ENCODE measurements at regions not wholly inside any gene's neighbourhood (a gene's known extent, or its start where the extent isn't known, plus 50 kb on each side); places are given as distances from the start of the nearest gene placed in this dataset.

GRCh38 chr6:170228946-170229310 lies 62.0 kb downstream of the DLL1 start:
- Histone ChIP-seq H3K27ac (no peak overlapping the region), H3K4me1 (no peaks in the 10 kb centered on the region), H3K27me3 (no peaks in the 10 kb centered on the region), H3K36me3 (no peaks in the 10 kb centered on the region), H3K9me3 (no peaks in the 10 kb centered on the region), H3K4me3 (no peak overlapping the region), H3K9ac (ENCODE audit: low read depth in 2 of 2, low read length in 2 of 2) (no peak overlapping the region)
- DNase-seq = no peak
- TF ChIP-seq CTCF (IDR thresholded peaks at IDR 0.05) = no peak
- intact Hi-C loops (cut with DNase I) = no loop called here

- no peak overlapping the region for H3K4me3 ChIP-seq
- H3K9ac ChIP-seq (ENCODE audit: low read depth in 2 of 2, low read length in 2 of 2) = no peak overlapping the region
- H3K9me3 ChIP-seq = no peaks in the 10 kb centered on the region
- no peak for DNase-seq
- H3K27me3 ChIP-seq = no peaks in the 10 kb centered on the region
- H3K4me1 ChIP-seq = no peaks in the 10 kb centered on the region
- H3K36me3 ChIP-seq = no peaks in the 10 kb centered on the region
- H3K27ac ChIP-seq = no peak overlapping the region
- intact Hi-C loops (cut with DNase I) = no loop called here
- no peak for TF ChIP-seq CTCF (IDR thresholded peaks at IDR 0.05)
These were observed 62.6 kb downstream of the DLL1 start for GRCh38 chr6:170227996-170228945.

- Histone ChIP-seq H3K4me3 (no peak overlapping the region), H3K27me3 (no peaks in the 10 kb centered on the region), H3K27ac (no peak overlapping the region), H3K9ac (ENCODE audit: low read depth in 2 of 2, low read length in 2 of 2) (no peak overlapping the region), H3K4me1 (no peaks in the 10 kb centered on the region), H3K36me3 (no peaks in the 10 kb centered on the region), H3K9me3 (no peaks in the 10 kb centered on the region)
- intact Hi-C loops (cut with DNase I) = no loop called here
- no peak for DNase-seq
- TF ChIP-seq CTCF (IDR thresholded peaks at IDR 0.05) = no peak
These were observed 63.3 kb downstream of the DLL1 start for GRCh38 chr6:170227521-170227983.

- H3K36me3 ChIP-seq = no peaks in the 10 kb centered on the region
- intact Hi-C loops (cut with DNase I) = no loop called here
- no peak for DNase-seq
- no peaks in the 10 kb centered on the region for H3K9me3 ChIP-seq
- H3K4me1 ChIP-seq = no peaks in the 10 kb centered on the region
- no peak overlapping the region for H3K4me3 ChIP-seq
- no peaks in the 10 kb centered on the region for H3K27me3 ChIP-seq
- no peak for TF ChIP-seq CTCF (IDR thresholded peaks at IDR 0.05)
- no peak overlapping the region for H3K9ac ChIP-seq (ENCODE audit: low read depth in 2 of 2, low read length in 2 of 2)
- H3K27ac ChIP-seq = no peak overlapping the region
These were observed 64.2 kb downstream of the DLL1 start for GRCh38 chr6:170226647-170227046.

DNA sequence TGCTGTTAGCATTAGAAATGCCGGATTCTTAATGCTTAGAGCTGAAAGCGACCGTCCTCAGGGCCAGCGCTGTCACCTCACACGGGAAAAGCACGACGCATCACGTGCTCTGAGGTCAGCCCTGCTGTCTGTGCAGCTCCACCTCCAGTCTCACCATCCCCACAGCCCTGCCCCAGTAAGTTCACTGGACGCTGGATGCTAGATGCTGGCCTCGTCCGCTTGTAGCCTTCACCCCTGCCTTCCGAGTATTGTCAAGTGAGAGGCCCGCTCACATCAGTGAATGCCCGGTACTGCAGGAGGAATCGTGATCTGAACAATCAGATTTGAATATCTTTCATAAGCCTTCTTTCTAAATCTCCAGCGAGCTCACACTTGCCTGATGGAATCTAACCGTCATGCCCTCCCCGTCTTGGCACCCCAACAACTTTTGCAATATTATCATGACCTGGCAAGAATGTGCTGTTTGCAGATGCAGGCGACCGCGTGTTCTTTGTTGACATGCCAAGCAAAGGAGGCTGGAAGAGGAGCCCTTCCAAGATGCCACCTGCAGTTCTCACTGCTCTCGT lies 64.9 kb downstream of the DLL1 start:
- intact Hi-C loops (cut with DNase I) = no loop called here
- H3K9ac ChIP-seq (ENCODE audit: low read depth in 2 of 2, low read length in 2 of 2) = no peak overlapping the region
- DNase-seq = no peak
- no peaks in the 10 kb centered on the region for H3K27me3 ChIP-seq
- H3K4me3 ChIP-seq = no peak overlapping the region
- H3K36me3 ChIP-seq = no peaks in the 10 kb centered on the region
- TF ChIP-seq CTCF (IDR thresholded peaks at IDR 0.05) = no peak
- no peak overlapping the region for H3K27ac ChIP-seq
- no peaks in the 10 kb centered on the region for H3K4me1 ChIP-seq
- no peaks in the 10 kb centered on the region for H3K9me3 ChIP-seq

Data from colonic mucosa (tissue), 4 donors.